Right lobe of liver (tissue), 6 donors: ENCODE measurements at regions not wholly inside any gene's neighbourhood (a gene's known extent, or its start where the extent isn't known, plus 50 kb on each side); places are given as distances from the start of the nearest gene placed in this dataset.

Experiments used
- ATAC-seq, 4 donors: fragments of 200-7000 bp; cut with Tn5 transposase; one replicate each; pipeline ENCODE4 v1.9.1; 2020; ENCODE audit warnings: mild to moderate bottlenecking in 4 of 4, moderate library complexity in 4 of 4
- DNase-seq, 3 donors: peaks; one replicate each; pipeline ENCODE4 v3.0.0-alpha.2; 2020
- H3K27ac ChIP-seq, 3 donors: fragments of 200-600 bp; one replicate each; pipeline ENCODE4 v1.8.0; 2022
- H3K27me3 ChIP-seq, 2 donors: fragments of 200-600 bp; one replicate each; pipeline ENCODE4 v1.8.0; 2022
- H3K36me3 ChIP-seq, 4 donors: fragments of 200-600 bp; sonication (generic) in 1 of 4; one replicate each; pipeline versions ENCODE4 v1.5.1 to v1.8.0; 2017 to 2022; ENCODE audit warnings: control low read depth in 1 of 4
- H3K4me1 ChIP-seq, 4 donors: fragments of 200-600 bp; sonication (generic) in 1 of 4; one replicate each; pipeline versions ENCODE4 v1.5.1 to v1.8.0; 2017 to 2022; ENCODE audit warnings: control low read depth in 1 of 4
- H3K4me3 ChIP-seq, 3 donors: fragments of 200-600 bp; one replicate each; pipeline ENCODE4 v1.8.0; 2022
- H3K9me3 ChIP-seq, 4 donors: fragments of 200-600 bp; sonication (generic) in 1 of 4; one replicate each; pipeline versions ENCODE4 v1.5.1 to v1.8.0; 2017 to 2022; ENCODE audit warnings: control low read depth in 1 of 4
- CTCF ChIP-seq, 4 donors: fragments of 200-600 bp in 3 of 4; fragments of 450-650 bp in 1 of 4; IDR thresholded peaks; one replicate each; pipeline versions ENCODE4 v1.5.1 to v1.8.0; 2016 to 2022; ENCODE audit warnings: antibody characterized with exemption in 4 of 4, mild to moderate bottlenecking in 2 of 4
- POLR2A ChIP-seq: fragments of 450-650 bp; IDR thresholded peaks from one replicate; pipeline ENCODE4 v1.6.1; 2017; ENCODE audit warnings: antibody characterized with exemption, mild to moderate bottlenecking
- WGBS: methylation state at CpG from one replicate; pipeline ENCODE4 v1.1.6; 2018; ENCODE audit warnings: low coverage, low lambda C conversion rate; ENCODE audit not compliant: insufficient coverage; ENCODE audit errors: missing lambda C conversion rate; 5-methylcytosine and 5-hydroxymethylcytosine counted together
- intact Hi-C, 2 donors: fragments of 100-400 bp; cut with DNase I; formaldehyde crosslinking; loops; one replicate each; pipeline versions ENCODE4 v1.11.2 to v1.14.1; 2022
- donor health status: DM: no; HTN: yes; CAD: no.
- donor health status: DM: no; HTN: no; CAD: no.
- donor health status: DM: no; HTN: no; CAD: no.
- donor health status: DM: no; HTN: yes; CAD: no.
- donor health status: DM: no; HTN: yes; CAD: no.

DNA sequence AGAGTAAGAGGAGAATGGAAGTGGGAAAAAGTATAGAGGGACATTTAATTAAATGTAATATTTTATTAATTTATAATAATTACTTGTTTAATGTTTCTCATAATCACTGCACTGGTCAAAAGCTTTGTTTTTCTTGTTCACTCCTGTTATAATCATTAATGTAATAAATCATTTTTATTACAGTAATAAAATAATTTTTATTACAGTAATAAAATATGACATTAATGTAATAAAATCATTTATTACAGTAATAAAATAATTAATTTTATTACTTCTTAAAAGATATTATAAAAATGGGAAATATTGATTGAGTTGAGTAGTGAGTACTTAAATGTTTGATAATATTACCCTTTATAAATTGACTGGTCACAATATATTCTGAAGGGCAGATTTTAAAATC, 181.1 kb upstream of the SOX2 start:
- ATAC-seq (no peak), DNase-seq (no peak)
- intact Hi-C loops, result no loop called here
- H3K36me3 ChIP-seq, result no peaks in the 10 kb centered on the region
- no peaks in the 10 kb centered on the region for H3K4me1 ChIP-seq
- TF ChIP-seq CTCF (IDR thresholded peaks at IDR 0.05), result no peak
- TF ChIP-seq POLR2A, result no peak
- H3K9me3 ChIP-seq, result no peaks in the 10 kb centered on the region
- H3K27ac ChIP-seq, result no peak overlapping the region
- no peaks in the 10 kb centered on the region for H3K27me3 ChIP-seq
- no peak overlapping the region for H3K4me3 ChIP-seq

DNA sequence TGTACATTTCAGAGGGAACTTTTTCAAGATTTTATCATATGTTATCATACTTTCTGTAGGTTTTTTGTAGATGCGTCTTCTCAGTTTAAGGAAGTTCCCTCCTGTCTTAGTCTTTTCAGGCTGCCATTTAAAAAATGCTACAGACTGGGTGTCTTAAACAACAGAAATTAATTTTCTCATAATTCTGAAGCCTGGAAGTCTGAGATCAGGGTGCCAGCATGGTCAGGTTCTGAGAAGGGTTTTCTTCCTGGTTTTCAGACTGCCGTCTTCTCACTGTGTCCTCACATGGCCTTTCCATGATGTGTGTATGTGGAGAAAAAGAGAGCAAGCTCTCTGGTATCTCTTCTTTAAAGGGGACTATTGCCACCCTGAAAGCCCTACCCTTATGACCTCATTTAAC, 189.9 kb upstream of the SOX2 start:
- intact Hi-C loops, result no loop called here
- H3K27me3 ChIP-seq, result no peaks in the 10 kb centered on the region
- H3K4me1 ChIP-seq, result no peaks in the 10 kb centered on the region
- no peak for ATAC-seq
- DNase-seq, result no peak
- H3K9me3 ChIP-seq, result no peaks in the 10 kb centered on the region
- TF ChIP-seq POLR2A (no peak), CTCF (IDR thresholded peaks at IDR 0.05) (no peak)
- H3K36me3 ChIP-seq, result no peaks in the 10 kb centered on the region
- 78% methylated on average over 2 of the region's 2 CpGs for WGBS
- H3K4me3 ChIP-seq, result no peak overlapping the region
- no peak overlapping the region for H3K27ac ChIP-seq

DNA sequence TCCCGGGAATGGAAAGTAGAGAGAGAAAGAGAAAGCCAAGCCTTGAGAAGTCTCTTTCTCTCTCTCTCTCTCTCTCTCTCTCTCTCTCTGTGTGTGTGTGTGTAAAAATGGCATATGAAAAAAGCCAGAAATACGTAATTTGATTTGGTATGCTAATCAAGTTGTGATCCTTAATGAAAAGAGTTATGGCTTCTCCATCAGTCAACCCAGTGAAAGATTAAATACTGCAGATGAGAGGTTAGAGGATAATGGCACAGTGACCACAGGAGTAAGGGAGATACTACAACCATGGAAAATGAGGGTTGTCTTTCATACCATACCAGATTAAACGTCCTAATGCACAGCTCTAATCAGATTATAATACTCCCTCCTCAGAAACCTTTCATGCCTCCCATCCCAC, 193.5 kb upstream of the SOX2 start:
- TF ChIP-seq POLR2A (no peak), CTCF (IDR thresholded peaks at IDR 0.05) (no peak)
- intact Hi-C loops, result no loop called here

GRCh38 chr3:181512787-181513186, 198.9 kb upstream of the SOX2 start:
- no peak overlapping the region for H3K27ac ChIP-seq
- no peak for ATAC-seq
- 50% methylated on average over 1 of the region's 1 CpG for WGBS
- no peaks in the 10 kb centered on the region for H3K36me3 ChIP-seq
- no peaks in the 10 kb centered on the region for H3K27me3 ChIP-seq
- no peak overlapping the region for H3K4me3 ChIP-seq
- no peak for TF ChIP-seq POLR2A
- TF ChIP-seq CTCF (IDR thresholded peaks at IDR 0.05), result no peak
- no peaks in the 10 kb centered on the region for H3K9me3 ChIP-seq
- no peak for DNase-seq
- H3K4me1 ChIP-seq, result no peaks in the 10 kb centered on the region
- intact Hi-C loops, result no loop called here

More for the DNA sequence above, 193.5 kb upstream of the SOX2 start:
- Histone ChIP-seq H3K36me3 (no peaks in the 10 kb centered on the region), H3K9me3 (no peaks in the 10 kb centered on the region), H3K27ac (no peak overlapping the region), H3K4me3 (no peak overlapping the region), H3K27me3 (no peaks in the 10 kb centered on the region), H3K4me1 (no peaks in the 10 kb centered on the region)
- DNase-seq, result no peak
- ATAC-seq, result no peak
- 33% methylated on average over 2 of the region's 3 CpGs for WGBS

DNA sequence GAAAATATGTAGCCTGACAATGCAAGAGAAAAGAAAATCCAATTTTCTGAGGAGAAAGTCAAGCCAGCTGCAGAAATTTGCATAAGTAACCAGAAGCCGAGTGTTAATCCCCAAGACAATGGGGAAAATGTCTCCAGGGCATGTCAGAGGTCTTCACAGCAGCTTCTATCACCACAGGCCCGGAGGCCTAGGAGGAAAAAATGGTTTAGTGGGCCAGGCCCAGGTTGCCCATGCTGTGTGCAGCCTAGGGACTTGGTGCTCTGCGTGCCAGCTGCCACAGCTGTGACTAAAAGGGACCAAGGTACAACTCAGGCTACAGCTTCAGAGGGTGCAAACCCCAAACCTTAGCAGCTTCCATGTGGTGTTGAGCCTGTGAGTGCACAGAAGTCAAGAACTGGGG, 201.2 kb upstream of the SOX2 start:
- WGBS, result 47% methylated on average over 2 of the region's 3 CpGs
- H3K27me3 ChIP-seq, result no peaks in the 10 kb centered on the region
- intact Hi-C loops, result no loop called here
- H3K4me1 ChIP-seq, result no peaks in the 10 kb centered on the region
- DNase-seq, result no peak
- ATAC-seq, result no peak
- TF ChIP-seq POLR2A (no peak), CTCF (IDR thresholded peaks at IDR 0.05) (no peak)
- H3K27ac ChIP-seq, result no peak overlapping the region
- no peaks in the 10 kb centered on the region for H3K9me3 ChIP-seq
- H3K36me3 ChIP-seq, result no peaks in the 10 kb centered on the region
- H3K4me3 ChIP-seq, result no peak overlapping the region
